Esophagus squamous epithelium (tissue), 5 donors: ENCODE measurements at regions not wholly inside any gene's neighbourhood (a gene's known extent, or its start where the extent isn't known, plus 50 kb on each side); places are given as distances from the start of the nearest gene placed in this dataset.

ENCODE experiments used
- DNase-seq: peaks from one replicate; lab custom pipeline; 2025; lab: John Stamatoyannopoulos, UW
- H3K27ac ChIP-seq, 4 donors: fragments of 200-600 bp; sonication (generic); one replicate each; pipeline ENCODE4 v1.5.1; 2016 to 2019; ENCODE audit warnings: mild to moderate bottlenecking in 1 of 4
- H3K27me3 ChIP-seq, 4 donors: fragments of 200-600 bp; sonication (generic); 1 replicate in 3 of 4; 2 replicates in 1 of 4; pipeline versions ENCODE4 v1.5.1 to v1.6.0; 2017 to 2021; ENCODE audit warnings: antibody characterized with exemption in 1 of 4
- H3K36me3 ChIP-seq, 3 donors: fragments of 200-600 bp; sonication (generic); one replicate each; pipeline ENCODE4 v1.5.1; 2016 to 2019
- H3K4me1 ChIP-seq, 3 donors: fragments of 200-600 bp; sonication (generic); one replicate each; pipeline ENCODE4 v1.5.1; 2017 to 2019
- H3K4me3 ChIP-seq, 4 donors: fragments of 200-600 bp; sonication (generic); 1 replicate in 3 of 4; 2 replicates in 1 of 4; pipeline ENCODE4 v1.5.1; 2016 to 2019; ENCODE audit warnings: mild to moderate bottlenecking in 2 of 4, moderate library complexity in 1 of 4
- H3K9me3 ChIP-seq, 3 donors: fragments of 200-600 bp; sonication (generic); one replicate each; pipeline ENCODE4 v1.5.1; 2016 to 2019
- CTCF ChIP-seq, 6 experiments: fragments of 450-650 bp in 4 of 6; fragments of 200-600 bp in 2 of 6; sonication (generic) in 2 of 6; IDR thresholded peaks; one replicate each; pipeline ENCODE4 v1.5.1; 2016 to 2019; ENCODE audit warnings: antibody characterized with exemption in 6 of 6, mild to moderate bottlenecking in 4 of 6, moderate library complexity in 4 of 6
- POLR2A ChIP-seq, 4 donors: fragments of 450-650 bp; IDR thresholded peaks; one replicate each; pipeline ENCODE4 v1.6.1; 2017; ENCODE audit warnings: antibody characterized with exemption in 4 of 4, mild to moderate bottlenecking in 4 of 4, moderate library complexity in 3 of 4
- WGBS, 2 donors: methylation state at CpG; one replicate each; pipeline ENCODE4 v1.1.5; 2018; 5-methylcytosine and 5-hydroxymethylcytosine counted together
- intact Hi-C: fragments of 100-400 bp; cut with DNase I; formaldehyde crosslinking; loops from one replicate; pipeline ENCODE4 v1.15.0; 2022
- donor health status: DM: yes; HTN: yes; CAD: no.

GRCh38 chr18:64244571-64244970, 95.7 kb upstream of the LINC00305 start:
- TF ChIP-seq CTCF (IDR thresholded peaks at IDR 0.05) (no peak), POLR2A (IDR thresholded peaks at IDR 0.05) (no peak)
- Histone ChIP-seq H3K36me3 (no peaks in the 10 kb centered on the region), H3K4me1 (no peaks in the 10 kb centered on the region), H3K9me3 (no peaks in the 10 kb centered on the region), H3K4me3 (no peak overlapping the region), H3K27me3 (no peaks in the 10 kb centered on the region), H3K27ac (no peak overlapping the region)
- intact Hi-C loops: no loop called here
- no peak for DNase-seq
- WGBS, 2 donors: 69 to 72% methylated on average over 4 of the region's 4 CpGs

- Histone ChIP-seq H3K4me3 (no peak overlapping the region), H3K4me1 (no peaks in the 10 kb centered on the region), H3K27me3 (no peaks in the 10 kb centered on the region), H3K36me3 (no peaks in the 10 kb centered on the region), H3K9me3 (no peaks in the 10 kb centered on the region), H3K27ac (no peak overlapping the region)
- DNase-seq: no peak
- TF ChIP-seq CTCF (IDR thresholded peaks at IDR 0.05): no peak
- TF ChIP-seq POLR2A (IDR thresholded peaks at IDR 0.05): no peak
- 50 to 54% methylated on average over 3 of the region's 3 CpGs for WGBS, 2 donors
- intact Hi-C loops: no loop called here
Measured at GRCh38 chr18:64240316-64240715, 91.4 kb upstream of the LINC00305 start.

- no peaks in the 10 kb centered on the region for H3K27me3 ChIP-seq
- H3K9me3 ChIP-seq: no peaks in the 10 kb centered on the region
- H3K36me3 ChIP-seq: no peaks in the 10 kb centered on the region
- no peaks in the 10 kb centered on the region for H3K4me1 ChIP-seq
- TF ChIP-seq CTCF (IDR thresholded peaks at IDR 0.05) (no peak), POLR2A (IDR thresholded peaks at IDR 0.05) (no peak)
- 75 to 80% methylated on average over 2 of the region's 2 CpGs for WGBS, 2 donors
- H3K27ac ChIP-seq: no peak overlapping the region
- no peak overlapping the region for H3K4me3 ChIP-seq
- DNase-seq: no peak
- intact Hi-C loops: no loop called here
Measured at GRCh38 chr18:64238076-64238475, 89.2 kb upstream of the LINC00305 start.

GRCh38 chr18:64234321-64234720, 85.4 kb upstream of the LINC00305 start:
- H3K27ac ChIP-seq: no peak overlapping the region
- peaks cover 0 to 8% (median 0%) of the 10 kb centered on the region in 3 donors for H3K9me3 ChIP-seq
- no peaks in the 10 kb centered on the region for H3K36me3 ChIP-seq
- TF ChIP-seq POLR2A (IDR thresholded peaks at IDR 0.05) (no peak), CTCF (IDR thresholded peaks at IDR 0.05) (no peak)
- 16 to 34% methylated on average over 3 of the region's 3 CpGs for WGBS, 2 donors
- no peaks in the 10 kb centered on the region for H3K27me3 ChIP-seq
- intact Hi-C loops: no loop called here
- no peaks in the 10 kb centered on the region for H3K4me1 ChIP-seq
- DNase-seq: no peak
- H3K4me3 ChIP-seq: no peak overlapping the region

GRCh38 chr18:64233851-64234250, 85.0 kb upstream of the LINC00305 start:
- Histone ChIP-seq H3K4me1 (no peaks in the 10 kb centered on the region), H3K9me3 (peaks cover 0 to 8% (median 0%) of the 10 kb centered on the region in 3 donors), H3K27me3 (no peaks in the 10 kb centered on the region), H3K27ac (no peak overlapping the region), H3K36me3 (no peaks in the 10 kb centered on the region), H3K4me3 (no peak overlapping the region)
- no peak for DNase-seq
- TF ChIP-seq CTCF (IDR thresholded peaks at IDR 0.05): no peak
- no peak for TF ChIP-seq POLR2A (IDR thresholded peaks at IDR 0.05)
- intact Hi-C loops: no loop called here
- WGBS, 2 donors: 32% methylated on average over 1 of the region's 1 CpG
